ENCODE measurements at regions not wholly inside any gene's neighbourhood (a gene's known extent, or its start where the extent isn't known, plus 50 kb on each side); places are given as distances from the start of the nearest gene placed in this dataset.
"Not testable (repeated sequence)": the region's sequence is repeated elsewhere in the genome, so short reads cannot be mapped to it uniquely, and the experiment has no call there.

GRCh38 chr7:82507976-82508677 lies 64.5 kb upstream of the CACNA2D1 start:
- intact Hi-C loops (cut with DNase I) = no loop called here
- DNase-seq = no peak

- intact Hi-C loops (cut with DNase I) = no loop called here
- no peak for DNase-seq
Observed at GRCh38 chr7:82507365-82507975, 63.9 kb upstream of the CACNA2D1 start.

- DNase-seq = peak in 19 of 42 donors; percentile 7 to 66 (median 21)
- intact Hi-C loops (cut with DNase I) = no loop called here
Observed at GRCh38 chr7:82506702-82507101, 63.1 kb upstream of the CACNA2D1 start.

- DNase-seq = no peak
- intact Hi-C loops (cut with DNase I) = no loop called here
Observed at GRCh38 chr7:82506208-82506607, 62.6 kb upstream of the CACNA2D1 start.

- intact Hi-C loops (cut with DNase I) = no loop called here
- DNase-seq = no peak
Observed at GRCh38 chr7:82501346-82501745, 57.8 kb upstream of the CACNA2D1 start.

- DNase-seq; intact Hi-C loops (cut with DNase I): not testable (repeated sequence)
Observed at GRCh38 chr7:82499546-82499945, 56.0 kb upstream of the CACNA2D1 start.

GRCh38 chr7:82494420-82494819 lies 50.8 kb upstream of the CACNA2D1 start:
- intact Hi-C loops (cut with DNase I) = no loop called here
- no peak for DNase-seq
